ENCODE measurements at regions not wholly inside any gene's neighbourhood (a gene's known extent, or its start where the extent isn't known, plus 50 kb on each side); places are given as distances from the start of the nearest gene placed in this dataset.

DNA sequence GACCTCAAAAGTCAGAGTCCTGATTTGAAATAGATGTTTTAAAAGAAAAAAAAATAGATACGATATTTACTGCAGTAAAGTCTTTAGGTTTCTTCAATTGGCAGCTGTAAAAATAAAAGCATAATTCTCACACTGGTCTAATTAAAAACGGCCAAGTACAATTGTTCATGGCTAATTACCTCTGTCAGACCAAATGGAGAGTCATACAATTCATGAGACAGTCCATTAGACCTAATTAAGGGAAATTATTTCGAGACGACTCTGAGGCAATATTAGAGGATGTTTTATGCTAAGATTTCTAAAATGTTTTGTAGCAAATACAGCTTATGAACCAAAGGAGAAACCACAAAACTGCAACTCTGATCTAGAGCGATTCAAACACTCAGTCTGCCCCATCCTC, 131.3 kb downstream of the PHLDA1 start:
- Histone ChIP-seq H4K20me1 (ENCODE audit: low read length) (no peaks in the 10 kb centered on the region), H3K9me2 (replicated peaks; ENCODE audit: low read length) (no peaks in the 10 kb centered on the region), H3K9ac (ENCODE audit: low read length) (no peak overlapping the region), H3K4me2 (ENCODE audit: low read length) (no peak overlapping the region), H3K79me2 (ENCODE audit: low read length) (no peaks in the 10 kb centered on the region), H3K27ac (ENCODE audit: low read length) (no peak overlapping the region), H2AFZ (ENCODE audit: low read length) (no peak overlapping the region), H3K36me3 (ENCODE audit: low read depth, low read length) (no peaks in the 10 kb centered on the region), H3K4me1 (ENCODE audit: insufficient read depth, low read length) (peaks cover 9% of the 10 kb centered on the region), H3K4me3 (ENCODE audit: low read length) (no peak overlapping the region), H3K9me3 (ENCODE audit: low read length) (no peaks in the 10 kb centered on the region), H3F3A (ENCODE audit: low read length, unreplicated experiment) (no peaks in the 10 kb centered on the region), H3K27me3 (ENCODE audit: low read length) (no peaks in the 10 kb centered on the region)
- TF ChIP-seq EZH2 (IDR thresholded peaks at IDR 0.05; ENCODE audit: low read length, unreplicated experiment) (no peak), EZH2phosphoT487 (IDR thresholded peaks at IDR 0.05; ENCODE audit: borderline replicate concordance, low read length) (no peak)
- TF ChIP-seq, protein P1, sequence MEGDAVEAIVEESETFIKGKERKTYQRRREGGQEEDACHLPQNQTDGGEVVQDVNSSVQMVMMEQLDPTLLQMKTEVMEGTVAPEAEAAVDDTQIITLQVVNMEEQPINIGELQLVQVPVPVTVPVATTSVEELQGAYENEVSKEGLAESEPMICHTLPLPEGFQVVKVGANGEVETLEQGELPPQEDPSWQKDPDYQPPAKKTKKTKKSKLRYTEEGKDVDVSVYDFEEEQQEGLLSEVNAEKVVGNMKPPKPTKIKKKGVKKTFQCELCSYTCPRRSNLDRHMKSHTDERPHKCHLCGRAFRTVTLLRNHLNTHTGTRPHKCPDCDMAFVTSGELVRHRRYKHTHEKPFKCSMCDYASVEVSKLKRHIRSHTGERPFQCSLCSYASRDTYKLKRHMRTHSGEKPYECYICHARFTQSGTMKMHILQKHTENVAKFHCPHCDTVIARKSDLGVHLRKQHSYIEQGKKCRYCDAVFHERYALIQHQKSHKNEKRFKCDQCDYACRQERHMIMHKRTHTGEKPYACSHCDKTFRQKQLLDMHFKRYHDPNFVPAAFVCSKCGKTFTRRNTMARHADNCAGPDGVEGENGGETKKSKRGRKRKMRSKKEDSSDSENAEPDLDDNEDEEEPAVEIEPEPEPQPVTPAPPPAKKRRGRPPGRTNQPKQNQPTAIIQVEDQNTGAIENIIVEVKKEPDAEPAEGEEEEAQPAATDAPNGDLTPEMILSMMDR (conservative IDR thresholded peaks at IDR 0.05; ENCODE audit: low read depth, low read length), result no peak
- ATAC-seq (no peak), DNase-seq (no peak)
- CTCF ChIA-PET, result interaction anchor here (0.7 kb wide), 1 partner anchor 126 kb away, joined by 3 read pairs; no protein-coding TSS in a partner anchor
- intact Hi-C loops (cut with micrococcal nuclease), result no loop called here
- no TSS peak for BruUV-seq (replicated peaks)
- POLR2A ChIA-PET (ENCODE audit: unreplicated experiment), result no interaction called here

DNA sequence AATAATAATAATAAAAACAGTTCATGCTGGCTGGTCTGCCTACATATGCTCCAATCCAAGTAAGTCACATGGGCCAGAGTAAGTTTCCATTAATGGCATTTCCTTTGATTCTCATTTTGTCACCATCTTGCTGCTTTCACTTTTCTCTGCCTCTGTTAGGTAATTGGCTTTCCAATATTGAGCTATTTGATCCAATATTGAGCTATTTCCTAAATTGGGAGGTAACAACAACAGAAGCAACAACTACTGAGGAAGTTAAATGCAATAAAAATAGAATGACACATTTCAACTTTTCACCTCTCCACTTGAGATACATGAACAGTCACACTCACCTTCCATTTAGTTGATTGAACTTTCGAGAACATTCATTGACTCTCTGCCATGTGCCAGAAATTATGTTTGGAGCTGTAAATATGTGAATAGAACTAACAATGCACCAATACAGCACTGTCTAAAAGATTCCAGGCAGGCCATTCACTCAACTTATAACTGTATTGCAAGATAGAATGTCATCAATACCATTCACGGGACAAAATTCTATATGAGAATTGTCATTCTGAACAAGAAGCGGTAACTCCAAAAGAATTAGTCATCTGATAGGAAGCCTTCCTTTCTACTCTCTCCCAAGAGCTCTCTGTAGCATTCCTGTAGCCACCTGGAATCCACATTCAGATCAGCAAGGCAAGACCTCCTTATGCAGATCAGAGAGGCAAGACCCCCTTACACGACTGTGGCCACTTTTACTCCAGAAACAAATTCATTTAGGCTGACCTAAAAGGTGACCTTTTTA, 136.4 kb downstream of the PHLDA1 start:
- ATAC-seq, result no peak
- DNase-seq, result peak; percentile 13
- TF ChIP-seq, protein P1 (conservative IDR thresholded peaks at IDR 0.05; ENCODE audit: low read depth, low read length), result no peak
- no peak for TF ChIP-seq EZH2 (IDR thresholded peaks at IDR 0.05; ENCODE audit: low read length, unreplicated experiment)
- TF ChIP-seq EZH2phosphoT487 (IDR thresholded peaks at IDR 0.05; ENCODE audit: borderline replicate concordance, low read length), result no peak
- no peaks in the 10 kb centered on the region for H3K27me3 ChIP-seq (ENCODE audit: low read length)
- no peak overlapping the region for H3K9ac ChIP-seq (ENCODE audit: low read length)
- H2AFZ ChIP-seq (ENCODE audit: low read length), result no peak overlapping the region
- no peak overlapping the region for H3K27ac ChIP-seq (ENCODE audit: low read length)
- no TSS peak for BruUV-seq (replicated peaks)
- H3K9me2 ChIP-seq (replicated peaks; ENCODE audit: low read length), result no peaks in the 10 kb centered on the region
- no peak overlapping the region for H3K4me3 ChIP-seq (ENCODE audit: low read length)
- H3K9me3 ChIP-seq (ENCODE audit: low read length), result no peaks in the 10 kb centered on the region
- H3K4me2 ChIP-seq (ENCODE audit: low read length), result no peak overlapping the region
- no peaks in the 10 kb centered on the region for H4K20me1 ChIP-seq (ENCODE audit: low read length)
- H3F3A ChIP-seq (ENCODE audit: low read length, unreplicated experiment), result no peaks in the 10 kb centered on the region
- peaks cover 35% of the 10 kb centered on the region for H3K4me1 ChIP-seq (ENCODE audit: insufficient read depth, low read length)
- POLR2A ChIA-PET (ENCODE audit: unreplicated experiment), result no interaction called here
- CTCF ChIA-PET, result no interaction called here
- H3K79me2 ChIP-seq (ENCODE audit: low read length), result no peaks in the 10 kb centered on the region
- intact Hi-C loops (cut with micrococcal nuclease), result no loop called here
- no peaks in the 10 kb centered on the region for H3K36me3 ChIP-seq (ENCODE audit: low read depth, low read length)

DNA sequence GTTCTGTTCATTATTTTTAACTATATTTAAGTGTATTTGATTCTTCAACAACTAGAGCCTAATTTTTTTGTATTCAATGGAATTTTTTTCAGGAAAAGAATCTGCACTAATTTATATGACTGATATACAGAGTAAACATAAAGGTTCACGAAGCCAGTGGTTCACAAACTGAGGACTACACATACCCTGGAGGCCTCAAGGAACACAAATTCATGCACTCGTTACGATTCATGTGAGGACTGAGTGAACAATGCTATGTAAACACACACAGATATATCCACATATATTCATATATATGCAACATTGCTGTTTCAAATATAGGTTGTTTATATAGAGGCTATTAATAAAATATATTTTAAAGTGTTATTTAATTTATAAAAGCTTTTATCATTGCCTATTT, 137.8 kb downstream of the PHLDA1 start:
- POLR2A ChIA-PET (ENCODE audit: unreplicated experiment), result no interaction called here
- Histone ChIP-seq H3K4me1 (ENCODE audit: insufficient read depth, low read length) (peaks cover 40% of the 10 kb centered on the region), H3K9me2 (replicated peaks; ENCODE audit: low read length) (no peaks in the 10 kb centered on the region), H3K9ac (ENCODE audit: low read length) (no peak overlapping the region), H3K27me3 (ENCODE audit: low read length) (no peaks in the 10 kb centered on the region), H4K20me1 (ENCODE audit: low read length) (no peaks in the 10 kb centered on the region), H3K4me3 (ENCODE audit: low read length) (no peak overlapping the region), H3K27ac (ENCODE audit: low read length) (no peak overlapping the region), H2AFZ (ENCODE audit: low read length) (no peak overlapping the region), H3K4me2 (ENCODE audit: low read length) (no peak overlapping the region), H3K36me3 (ENCODE audit: low read depth, low read length) (no peaks in the 10 kb centered on the region), H3F3A (ENCODE audit: low read length, unreplicated experiment) (no peaks in the 10 kb centered on the region), H3K9me3 (ENCODE audit: low read length) (no peaks in the 10 kb centered on the region), H3K79me2 (ENCODE audit: low read length) (no peaks in the 10 kb centered on the region)
- CTCF ChIA-PET, result no interaction called here
- no peak for TF ChIP-seq EZH2 (IDR thresholded peaks at IDR 0.05; ENCODE audit: low read length, unreplicated experiment)
- no peak for TF ChIP-seq EZH2phosphoT487 (IDR thresholded peaks at IDR 0.05; ENCODE audit: borderline replicate concordance, low read length)
- TF ChIP-seq, protein P1 (conservative IDR thresholded peaks at IDR 0.05; ENCODE audit: low read depth, low read length), result no peak
- DNase-seq (peak; percentile 51), ATAC-seq (peak; percentile 57)
- intact Hi-C loops (cut with micrococcal nuclease), result no loop called here
- BruUV-seq (replicated peaks), result no TSS peak

All from PC-3 (cell line).